ENCODE measurements at regions not wholly inside any gene's neighbourhood (a gene's known extent, or its start where the extent isn't known, plus 50 kb on each side); places are given as distances from the start of the nearest gene placed in this dataset.
A peak's percentile ranks its signal among the peaks of the same experiment; 100 is the strongest.

DNA sequence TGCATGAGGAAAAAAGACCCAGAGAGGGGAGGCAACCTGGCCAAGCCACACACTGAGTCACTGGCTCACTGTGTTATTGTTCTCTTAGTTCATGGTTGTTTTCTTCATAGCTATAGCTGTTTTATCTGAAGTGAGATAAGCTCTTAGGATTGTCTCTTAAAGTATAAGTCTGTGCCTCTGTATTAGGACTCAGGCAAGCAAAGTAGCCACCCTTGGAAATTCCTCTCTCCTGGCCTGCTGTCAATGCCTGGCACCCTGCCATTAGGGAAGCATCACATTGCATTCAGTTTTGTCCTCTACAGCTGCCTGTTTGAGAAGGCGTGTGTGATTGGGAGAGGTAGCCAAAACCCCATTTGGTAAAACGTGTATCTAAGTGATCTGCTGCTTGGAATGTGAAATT, 147.4 kb upstream of the GLRA1 start:
- no peaks in the 10 kb centered on the region for H3K27me3 ChIP-seq
- intact Hi-C loops (cut with DNase I), result no loop called here
- H3K4me1 ChIP-seq (replicated peaks in 1 of 2), result no peaks in the 10 kb centered on the region
- TF ChIP-seq POLR2A (IDR thresholded peaks at IDR 0.05), result no peak
- TF ChIP-seq, protein P1, sequence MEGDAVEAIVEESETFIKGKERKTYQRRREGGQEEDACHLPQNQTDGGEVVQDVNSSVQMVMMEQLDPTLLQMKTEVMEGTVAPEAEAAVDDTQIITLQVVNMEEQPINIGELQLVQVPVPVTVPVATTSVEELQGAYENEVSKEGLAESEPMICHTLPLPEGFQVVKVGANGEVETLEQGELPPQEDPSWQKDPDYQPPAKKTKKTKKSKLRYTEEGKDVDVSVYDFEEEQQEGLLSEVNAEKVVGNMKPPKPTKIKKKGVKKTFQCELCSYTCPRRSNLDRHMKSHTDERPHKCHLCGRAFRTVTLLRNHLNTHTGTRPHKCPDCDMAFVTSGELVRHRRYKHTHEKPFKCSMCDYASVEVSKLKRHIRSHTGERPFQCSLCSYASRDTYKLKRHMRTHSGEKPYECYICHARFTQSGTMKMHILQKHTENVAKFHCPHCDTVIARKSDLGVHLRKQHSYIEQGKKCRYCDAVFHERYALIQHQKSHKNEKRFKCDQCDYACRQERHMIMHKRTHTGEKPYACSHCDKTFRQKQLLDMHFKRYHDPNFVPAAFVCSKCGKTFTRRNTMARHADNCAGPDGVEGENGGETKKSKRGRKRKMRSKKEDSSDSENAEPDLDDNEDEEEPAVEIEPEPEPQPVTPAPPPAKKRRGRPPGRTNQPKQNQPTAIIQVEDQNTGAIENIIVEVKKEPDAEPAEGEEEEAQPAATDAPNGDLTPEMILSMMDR (IDR thresholded peaks at IDR 0.05), result no peak
- H3K9me3 ChIP-seq (replicated peaks in 1 of 3), result no peaks in the 10 kb centered on the region
- no peaks in the 10 kb centered on the region for H3K36me3 ChIP-seq (replicated peaks in 1 of 2)
- peak in 1 of 7 donors; percentile 2 for DNase-seq
- no peak overlapping the region for H3K4me3 ChIP-seq
- WGBS, 4 donors, result 42 to 54% (median 49%) methylated on average over 2 of the region's 2 CpGs
- no peak overlapping the region for H3K27ac ChIP-seq

DNA sequence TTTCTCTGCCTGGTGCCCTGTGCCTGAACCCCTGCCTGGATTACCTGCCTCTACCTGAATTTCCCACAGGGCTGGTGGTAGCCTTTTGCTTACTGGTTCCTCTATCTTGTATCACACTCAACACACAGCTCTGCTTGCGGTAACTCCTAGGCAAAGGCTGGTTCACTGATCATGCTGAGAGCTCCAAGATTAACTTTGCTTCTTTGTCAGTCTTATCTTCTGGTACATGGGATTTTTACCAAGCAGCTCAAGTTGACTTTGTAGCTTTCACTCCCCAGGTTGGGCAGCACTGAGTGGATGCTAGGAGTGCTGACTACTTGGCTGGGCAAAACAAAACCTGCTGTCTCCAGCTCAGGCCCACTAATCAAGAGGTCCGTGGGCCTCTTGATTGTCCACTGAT, 145.9 kb upstream of the GLRA1 start:
- Histone ChIP-seq H3K36me3 (replicated peaks in 1 of 2) (no peaks in the 10 kb centered on the region), H3K4me1 (replicated peaks in 1 of 2) (no peaks in the 10 kb centered on the region), H3K27me3 (no peaks in the 10 kb centered on the region), H3K27ac (no peak overlapping the region), H3K4me3 (no peak overlapping the region), H3K9me3 (replicated peaks in 1 of 3) (no peaks in the 10 kb centered on the region)
- no peak for DNase-seq
- TF ChIP-seq, protein P1 (IDR thresholded peaks at IDR 0.05), result no peak
- TF ChIP-seq POLR2A (IDR thresholded peaks at IDR 0.05), result no peak
- WGBS, 4 donors, result 65 to 85% (median 83%) methylated on average over 2 of the region's 2 CpGs
- intact Hi-C loops (cut with DNase I), result no loop called here

DNA sequence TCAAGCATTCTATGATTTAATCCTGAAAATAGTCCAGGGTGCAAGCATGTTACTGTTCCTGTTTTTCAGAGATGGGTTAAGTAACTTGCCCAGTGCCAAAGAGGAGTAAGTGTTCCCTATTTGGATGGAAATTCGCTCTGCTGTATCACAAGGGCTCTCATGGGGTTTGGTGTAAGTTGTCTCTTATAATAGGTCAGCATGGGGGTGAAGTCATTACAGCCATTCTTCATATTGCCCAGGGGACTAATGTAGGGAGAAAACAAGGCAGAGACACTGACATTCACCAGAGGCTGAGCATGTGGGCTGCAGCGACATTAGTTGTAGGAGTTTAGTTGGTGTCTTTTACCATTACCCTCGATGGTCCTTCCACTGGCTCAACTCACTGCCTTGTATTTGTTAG, 142.1 kb upstream of the GLRA1 start:
- Histone ChIP-seq H3K36me3 (replicated peaks in 1 of 2) (no peaks in the 10 kb centered on the region), H3K4me3 (no peak overlapping the region), H3K27me3 (no peaks in the 10 kb centered on the region), H3K4me1 (replicated peaks in 1 of 2) (no peaks in the 10 kb centered on the region), H3K27ac (no peak overlapping the region), H3K9me3 (replicated peaks in 1 of 3) (no peaks in the 10 kb centered on the region)
- WGBS, 4 donors, result 45 to 62% (median 54%) methylated on average over 3 of the region's 3 CpGs
- intact Hi-C loops (cut with DNase I), result no loop called here
- TF ChIP-seq POLR2A (IDR thresholded peaks at IDR 0.05), result no peak
- TF ChIP-seq, protein P1 (IDR thresholded peaks at IDR 0.05), result no peak
- no peak for DNase-seq

DNA sequence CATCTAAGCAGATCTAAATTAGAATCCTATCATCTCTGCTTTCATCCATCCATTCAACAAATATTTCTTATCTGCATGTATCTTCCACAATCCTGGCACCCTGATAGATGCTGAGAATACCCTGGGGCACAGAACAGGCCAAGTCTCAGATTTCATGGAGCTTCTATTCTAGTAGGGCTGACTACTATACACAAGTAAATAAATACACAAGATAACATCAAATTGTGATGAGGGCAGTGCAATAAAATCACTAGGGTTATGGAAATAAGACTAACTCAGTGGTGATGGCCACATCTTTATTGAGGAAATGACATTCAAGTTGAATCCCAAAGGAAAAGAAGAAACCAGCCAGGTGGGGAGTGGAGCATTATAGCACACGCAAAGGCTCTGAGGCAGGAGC, 138.4 kb upstream of the GLRA1 start:
- WGBS, 4 donors, result 87 to 93% (median 90%) methylated on average over 1 of the region's 1 CpG
- no peak overlapping the region for H3K27ac ChIP-seq
- H3K36me3 ChIP-seq (replicated peaks in 1 of 2), result no peaks in the 10 kb centered on the region
- no peaks in the 10 kb centered on the region for H3K9me3 ChIP-seq (replicated peaks in 1 of 3)
- no peaks in the 10 kb centered on the region for H3K4me1 ChIP-seq (replicated peaks in 1 of 2)
- intact Hi-C loops (cut with DNase I), result no loop called here
- DNase-seq, result no peak
- no peak overlapping the region for H3K4me3 ChIP-seq
- H3K27me3 ChIP-seq, result no peaks in the 10 kb centered on the region
- no peak for TF ChIP-seq POLR2A (IDR thresholded peaks at IDR 0.05)
- TF ChIP-seq, protein P1 (IDR thresholded peaks at IDR 0.05), result no peak

All from adrenal gland (tissue), 9 donors.